Stimulated activated CD8-positive, alpha-beta memory T cell treated with anti-CD3 and anti-CD28 coated beads, Interleukin-15, amount 100 ng/mL, for 48 hours (primary cell): ENCODE measurements at regions not wholly inside any gene's neighbourhood (a gene's known extent, or its start where the extent isn't known, plus 50 kb on each side); places are given as distances from the start of the nearest gene placed in this dataset.

ENCODE experiments used
- DNase-seq, 2 donors: peaks; one replicate each; pipeline ENCODE4 v3.0.0-alpha.2; 2020; ENCODE audit warnings: low read depth in 2 of 2

DNA sequence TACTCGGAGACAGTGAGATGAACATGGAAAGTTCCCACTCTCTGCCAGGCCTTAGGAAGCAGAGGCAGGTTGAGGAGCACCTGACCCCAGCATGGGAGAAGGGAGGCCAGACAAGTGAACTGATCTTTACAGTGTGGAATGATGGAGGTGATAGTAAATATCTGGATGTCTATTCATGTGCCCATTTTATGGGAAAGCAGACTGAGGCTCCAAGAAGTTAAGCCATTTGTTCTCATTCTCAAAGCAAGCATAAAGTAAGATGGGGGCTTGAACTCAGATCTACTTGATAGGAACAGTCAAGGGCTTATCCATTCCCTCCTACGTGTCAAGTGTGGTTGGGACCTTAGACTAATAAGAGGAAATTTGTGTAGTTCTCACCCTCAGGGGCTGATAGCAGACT, 461.5 kb downstream of the MN1 start:
- DNase-seq, result no peak

- DNase-seq, result no peak
These were observed 457.0 kb downstream of the MN1 start for GRCh38 chr22:27344546-27344945.

DNA sequence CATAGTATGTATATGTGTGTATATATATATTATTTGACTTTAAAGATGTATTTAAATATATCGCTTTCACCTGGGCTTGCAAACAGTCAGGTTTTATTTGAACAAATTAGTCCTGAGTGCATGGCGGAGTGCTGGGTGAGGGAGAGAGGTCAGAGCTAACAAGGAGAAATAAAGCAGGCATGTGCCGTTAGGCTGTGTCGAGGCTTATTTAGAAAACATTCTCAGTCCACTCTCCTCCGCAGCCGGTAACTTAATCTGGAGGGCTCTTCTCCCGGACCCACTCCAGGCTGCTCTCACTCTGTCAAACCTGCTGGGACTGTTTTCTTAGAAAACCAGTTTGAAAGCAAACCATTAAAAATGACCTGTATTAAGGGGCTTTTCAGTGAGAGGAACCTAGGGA, 455.9 kb downstream of the MN1 start:
- DNase-seq, result no peak

DNA sequence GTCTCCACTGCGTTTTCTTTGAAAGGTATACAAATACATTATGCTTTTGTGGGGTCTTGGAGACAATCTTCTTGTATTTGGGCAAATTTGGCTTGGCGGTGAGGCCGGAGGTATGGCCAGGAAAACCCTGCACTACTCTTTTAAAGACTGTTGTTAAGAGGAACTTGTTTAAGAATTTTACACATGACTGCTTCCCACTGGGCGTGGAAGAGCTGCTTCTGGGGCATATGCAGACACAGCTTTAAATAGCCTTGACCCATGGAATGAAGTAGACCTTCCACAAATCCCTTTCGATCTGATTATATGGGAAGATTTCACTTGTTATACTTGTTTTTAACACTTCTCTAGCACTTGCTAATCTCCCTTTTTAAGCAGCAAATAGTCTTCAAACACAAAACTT, 453.6 kb downstream of the MN1 start:
- DNase-seq, result no peak

DNA sequence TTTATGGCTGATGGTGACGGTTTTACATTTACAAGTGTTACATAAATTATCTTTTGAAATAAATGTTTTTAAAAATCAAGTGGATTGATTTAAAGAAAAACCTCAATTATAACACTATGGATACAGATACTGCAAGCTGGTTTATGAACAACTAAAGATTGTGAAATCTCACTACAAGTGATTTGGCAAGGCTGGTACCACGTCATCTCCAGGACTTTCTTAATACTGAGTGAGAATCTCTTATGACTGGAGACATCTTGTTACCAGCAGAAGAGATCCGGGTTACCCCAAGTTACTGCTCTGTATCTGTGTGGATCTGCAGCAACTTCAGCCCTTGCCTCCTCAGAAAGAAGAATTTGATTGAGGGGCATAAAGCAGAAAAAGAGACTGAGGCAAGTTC, 452.9 kb downstream of the MN1 start:
- DNase-seq, result no peak

DNA sequence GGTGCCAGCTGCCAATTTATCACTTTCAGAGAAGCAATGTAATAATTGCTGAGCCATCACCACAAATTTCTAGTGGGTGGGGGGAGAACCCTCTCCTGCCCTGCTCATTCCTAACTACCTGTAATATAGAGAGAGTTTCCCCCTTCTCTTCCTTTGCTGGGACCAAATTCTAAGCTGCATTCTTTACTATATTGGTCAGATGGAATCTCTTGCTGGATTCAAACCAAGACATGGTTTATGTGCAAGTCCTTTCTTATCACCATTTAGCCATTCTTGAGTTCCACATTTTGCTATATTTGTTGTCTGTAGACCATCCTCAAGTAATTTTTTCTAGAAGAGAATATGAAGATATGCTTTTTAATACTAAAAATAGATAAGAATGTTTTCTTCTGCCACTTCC, 452.1 kb downstream of the MN1 start:
- DNase-seq, result no peak

DNA sequence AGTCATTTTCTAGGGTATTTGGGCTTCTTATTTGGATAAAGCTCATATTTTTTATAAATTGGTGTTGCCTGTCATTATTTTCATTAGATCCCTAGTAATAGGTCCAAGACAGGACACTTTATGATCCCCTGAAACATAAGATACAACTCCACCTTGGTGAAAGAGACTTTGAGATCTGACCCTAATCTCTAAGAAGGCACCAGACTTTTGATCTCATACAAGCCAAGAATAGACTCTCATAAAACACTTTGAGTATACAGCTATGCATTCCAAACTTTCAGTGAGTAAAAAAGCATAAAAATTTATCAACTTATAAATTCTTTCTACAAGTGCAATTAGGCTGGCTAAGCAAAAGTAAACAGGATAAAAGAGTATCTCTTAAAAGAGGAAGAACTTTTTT, 451.2 kb downstream of the MN1 start:
- DNase-seq, result no peak

DNA sequence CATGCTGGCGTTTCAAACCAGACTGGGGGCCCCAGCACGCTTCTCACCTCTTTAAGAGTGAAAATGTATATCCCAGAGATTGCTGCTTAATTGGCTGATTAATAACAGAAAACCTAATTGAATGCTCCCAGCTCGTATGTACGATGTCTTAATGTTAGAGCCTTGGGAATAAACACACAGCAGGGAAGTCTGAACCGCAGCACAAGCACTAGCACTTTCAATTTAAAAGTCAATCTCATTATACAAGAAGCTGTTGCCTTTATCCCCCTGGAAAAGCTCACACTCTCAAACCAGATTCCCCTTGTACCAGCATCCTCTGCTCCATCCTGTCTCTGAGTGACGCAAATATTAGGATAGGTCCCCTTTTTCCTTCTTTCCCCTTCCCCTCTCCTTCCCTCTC, 449.1 kb downstream of the MN1 start:
- no peak for DNase-seq

DNA sequence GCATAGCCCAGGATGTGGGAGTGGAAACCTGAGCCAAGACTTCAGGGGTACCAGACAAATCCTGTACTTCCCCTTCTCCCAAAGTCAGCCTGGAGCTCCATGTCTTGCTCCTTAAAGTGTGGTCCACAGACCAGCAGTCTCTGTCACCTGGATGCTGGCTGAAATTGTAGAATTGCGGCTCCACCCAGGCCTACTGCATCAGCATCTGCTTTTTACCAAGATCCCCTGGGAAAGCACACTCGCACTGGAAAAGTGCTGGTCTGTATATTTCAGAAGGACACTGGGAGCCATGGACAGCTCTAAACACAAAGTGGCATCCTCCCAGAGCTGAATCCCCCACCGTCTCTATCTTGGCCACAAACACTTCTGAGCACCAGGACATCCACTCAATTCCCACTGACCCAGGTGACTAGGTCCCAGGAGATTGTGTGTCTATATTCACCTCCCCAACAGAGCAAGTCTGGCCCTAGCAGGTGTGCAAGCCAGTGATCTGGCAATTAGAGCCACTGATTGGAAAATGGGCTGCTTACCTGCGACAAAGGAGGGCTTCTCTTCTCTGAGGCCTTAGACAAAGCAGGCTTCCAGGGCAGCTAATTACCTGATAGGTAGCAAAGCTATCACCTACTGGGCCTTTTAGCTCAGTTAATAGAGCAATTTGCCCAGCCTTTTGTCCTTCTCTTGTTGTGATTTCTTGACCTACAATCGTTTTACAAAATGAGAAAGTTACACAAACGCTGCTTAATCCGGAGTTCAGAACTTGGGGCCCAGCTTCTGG, 443.3 kb downstream of the MN1 start:
- no peak for DNase-seq

DNA sequence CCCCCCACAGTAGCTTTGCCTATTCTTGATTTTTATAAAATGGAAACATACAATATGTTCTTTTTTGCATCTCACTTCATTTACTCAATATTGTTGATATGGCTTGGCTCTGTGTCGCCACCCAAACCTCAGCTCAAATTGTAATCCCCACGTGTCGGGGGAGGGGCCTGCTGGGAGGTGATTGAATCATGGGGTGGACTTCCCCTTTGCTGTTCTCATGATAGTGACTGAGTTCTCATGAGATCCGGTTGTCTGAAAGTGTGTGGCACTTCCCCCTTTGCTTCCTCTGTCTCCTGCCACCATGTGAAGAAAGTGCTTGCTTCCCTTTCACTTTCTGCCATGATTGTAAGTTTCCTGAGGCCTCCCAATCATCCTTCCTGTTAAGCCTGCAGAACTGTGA, 431.3 kb downstream of the MN1 start:
- DNase-seq, result no peak

- DNase-seq, result no peak
These were observed 430.6 kb downstream of the MN1 start for GRCh38 chr22:27370987-27371386.

GRCh38 chr22:27372364-27372763, 429.2 kb downstream of the MN1 start:
- DNase-seq, result no peak

GRCh38 chr22:27372969-27373670, 428.4 kb downstream of the MN1 start:
- no peak for DNase-seq

GRCh38 chr22:27377501-27378295, 423.9 kb downstream of the MN1 start:
- no peak for DNase-seq

DNA sequence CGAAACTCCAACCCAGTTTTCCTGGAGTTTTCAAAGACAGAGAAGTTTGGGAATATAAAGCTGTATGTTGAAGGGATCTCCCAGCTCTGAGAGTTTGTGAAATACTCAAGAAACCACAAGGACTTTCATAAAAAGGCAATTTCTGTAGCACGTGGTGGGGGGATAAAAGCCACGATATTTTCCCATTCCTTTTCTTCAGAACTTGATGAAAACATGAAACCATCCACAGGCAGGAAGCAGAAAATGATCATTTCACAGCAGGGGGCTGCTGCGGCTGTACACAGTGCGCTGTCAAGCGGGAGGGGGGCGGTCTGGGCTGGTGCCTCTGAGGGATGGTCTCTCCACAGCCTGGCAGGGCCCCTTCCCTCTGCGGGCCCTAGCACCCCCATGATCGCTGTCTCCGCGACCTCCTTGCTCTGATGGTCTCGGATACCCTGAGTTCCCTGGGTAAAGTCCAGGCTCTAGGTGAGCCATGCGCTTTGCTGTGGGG, 423.2 kb downstream of the MN1 start:
- DNase-seq, result no peak

DNA sequence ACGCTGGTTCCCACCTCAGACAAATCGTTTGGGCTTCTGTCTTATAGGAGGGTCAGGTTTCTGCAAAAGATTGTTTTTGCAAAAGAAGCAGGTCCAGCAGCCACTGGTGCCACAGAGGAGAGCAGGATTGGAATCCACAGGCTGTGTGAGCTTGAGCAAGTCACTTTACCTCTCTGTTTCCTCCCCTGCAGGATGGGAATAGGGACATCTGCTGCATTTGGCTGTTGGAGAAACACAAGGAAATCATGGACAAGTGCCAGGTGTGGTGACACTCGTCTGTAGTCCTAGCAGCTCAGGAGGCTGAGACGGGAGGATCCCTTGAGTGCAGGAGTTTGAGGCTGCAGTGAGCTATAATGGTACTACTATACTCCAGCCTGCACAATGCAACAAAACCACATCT, 422.6 kb downstream of the MN1 start:
- no peak for DNase-seq

DNA sequence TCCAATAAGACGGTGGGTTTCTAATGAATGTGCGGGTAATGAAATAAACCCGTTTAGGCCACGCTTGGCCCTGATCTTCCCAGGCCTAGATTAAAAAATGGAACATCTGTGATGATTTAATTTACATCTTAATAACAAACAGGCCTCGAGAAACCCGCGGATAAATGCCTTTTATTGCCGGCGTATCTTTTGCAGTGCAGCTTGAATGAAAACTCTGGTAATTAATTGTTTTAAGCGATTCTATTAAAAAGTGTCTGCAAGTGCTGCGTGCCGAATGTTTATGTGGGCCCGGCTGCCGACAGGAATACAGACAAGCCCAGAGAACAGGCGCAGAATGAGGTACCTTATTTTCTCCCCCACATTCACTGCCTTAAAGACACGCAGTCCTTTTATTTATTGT, 420.7 kb downstream of the MN1 start:
- DNase-seq, result no peak

DNA sequence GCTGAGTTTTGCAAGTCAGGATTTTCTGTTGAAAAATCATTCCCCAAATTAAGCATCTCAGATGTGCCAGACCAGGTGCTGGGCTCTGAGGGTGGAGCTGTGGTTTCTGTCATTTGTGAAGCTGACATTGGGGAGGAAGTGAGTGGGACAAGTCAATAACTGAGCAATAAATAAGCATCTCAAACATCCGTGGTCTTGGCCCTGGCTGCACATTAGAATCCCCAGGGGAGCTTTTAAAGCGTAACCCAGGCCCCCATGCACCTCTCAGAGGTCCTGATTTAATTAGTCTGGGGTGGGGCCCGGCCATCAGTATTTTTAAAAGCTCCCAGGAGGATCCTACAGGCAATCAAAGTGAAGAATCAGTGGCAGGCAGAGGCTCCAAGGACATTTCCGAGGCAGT, 420.0 kb downstream of the MN1 start:
- no peak for DNase-seq

- DNase-seq, result no peak
These were observed 419.4 kb downstream of the MN1 start for GRCh38 chr22:27381960-27382742.

GRCh38 chr22:27382947-27383346, 418.6 kb downstream of the MN1 start:
- no peak for DNase-seq

DNA sequence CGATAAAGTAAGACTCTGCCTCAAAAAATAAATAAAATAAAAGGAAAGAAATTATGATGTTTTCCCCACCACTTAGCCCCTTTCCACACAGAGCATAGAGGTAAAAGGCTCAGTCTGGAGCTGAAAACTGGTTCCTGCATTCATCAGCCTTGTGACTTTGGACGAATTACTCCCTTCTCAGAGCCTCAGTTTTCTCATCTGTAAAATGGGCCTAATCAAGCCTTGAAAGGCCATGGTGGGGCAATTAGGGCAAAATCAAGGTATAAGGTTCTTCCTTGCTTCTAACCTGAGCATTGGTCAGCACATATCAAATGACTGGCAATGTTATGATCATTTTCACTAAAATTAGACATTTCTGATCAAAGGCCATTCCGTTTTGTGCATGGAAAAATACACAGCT, 417.7 kb downstream of the MN1 start:
- no peak for DNase-seq
